GM21515 (cell line): ENCODE measurements at regions not wholly inside any gene's neighbourhood (a gene's known extent, or its start where the extent isn't known, plus 50 kb on each side); places are given as distances from the start of the nearest gene placed in this dataset.

Experiments used
- ATAC-seq: cut with Tn5 transposase; IDR thresholded peaks from one replicate; pipeline ENCODE4 v1.9.1; 2021; ENCODE audit not compliant: unreplicated experiment

GRCh38 chr1:91152331-91152730, 130.5 kb upstream of the ZNF644 start:
- no peak for ATAC-seq

DNA sequence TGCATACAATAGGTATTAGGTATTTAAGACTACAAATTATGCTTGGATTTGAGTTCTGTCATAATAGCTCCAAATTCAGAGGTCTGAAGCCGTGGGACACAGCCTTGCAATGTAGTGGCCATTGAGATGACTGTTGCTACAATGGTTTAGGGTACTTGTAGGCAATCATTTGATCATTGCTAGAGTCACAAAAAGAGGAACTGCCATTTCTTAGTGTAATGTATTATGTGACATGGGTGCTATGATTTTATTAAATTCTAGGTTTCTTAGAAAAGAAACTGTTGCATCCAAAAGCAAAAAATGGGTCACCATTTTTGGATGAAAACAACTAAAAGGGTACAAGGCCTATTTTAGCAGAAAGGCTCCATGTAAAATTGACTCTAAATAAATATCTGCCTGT, 129.9 kb upstream of the ZNF644 start:
- ATAC-seq, result no peak

DNA sequence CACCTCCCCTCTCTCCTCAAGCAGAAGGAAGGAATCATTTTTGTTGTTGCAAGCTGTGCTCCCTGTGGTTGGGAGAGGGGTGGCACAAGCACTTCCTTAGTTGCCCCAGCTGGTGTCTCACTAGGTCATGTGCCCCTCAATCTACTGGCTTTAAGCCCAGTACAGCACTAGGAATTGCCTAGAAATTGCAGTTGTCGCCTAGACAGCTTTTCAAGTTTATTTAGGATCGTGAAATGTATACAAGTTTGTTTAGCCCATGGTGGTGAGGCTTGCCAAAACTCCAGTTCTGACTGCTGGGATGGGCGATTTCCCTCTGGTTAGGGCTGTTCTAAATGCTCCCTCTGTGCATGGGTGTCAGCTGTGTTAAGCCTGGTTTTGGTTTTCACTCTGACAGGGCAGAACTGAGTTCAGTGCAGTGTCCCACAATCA, 126.8 kb upstream of the ZNF644 start:
- no peak for ATAC-seq

DNA sequence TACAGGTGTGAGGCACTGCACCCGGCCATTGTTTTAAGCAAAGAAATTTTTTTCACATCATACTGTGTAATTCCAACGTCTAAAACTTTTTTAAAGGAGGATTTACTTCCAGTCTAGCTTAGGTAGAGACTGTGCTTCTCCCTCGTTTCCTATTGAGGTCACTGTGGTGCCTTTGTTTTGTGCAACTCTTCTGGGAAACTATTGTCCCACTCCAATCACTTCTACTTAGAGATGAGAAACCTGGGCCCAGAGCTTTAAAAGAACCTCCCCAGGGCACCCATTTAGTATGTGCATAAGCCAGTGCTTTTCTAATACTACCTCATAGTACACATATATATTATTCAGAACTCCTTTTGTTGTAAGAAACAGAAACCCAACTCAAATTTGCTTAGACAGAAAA, 120.0 kb upstream of the ZNF644 start:
- no peak for ATAC-seq

GRCh38 chr1:91138959-91139358, 117.1 kb upstream of the ZNF644 start:
- no peak for ATAC-seq

DNA sequence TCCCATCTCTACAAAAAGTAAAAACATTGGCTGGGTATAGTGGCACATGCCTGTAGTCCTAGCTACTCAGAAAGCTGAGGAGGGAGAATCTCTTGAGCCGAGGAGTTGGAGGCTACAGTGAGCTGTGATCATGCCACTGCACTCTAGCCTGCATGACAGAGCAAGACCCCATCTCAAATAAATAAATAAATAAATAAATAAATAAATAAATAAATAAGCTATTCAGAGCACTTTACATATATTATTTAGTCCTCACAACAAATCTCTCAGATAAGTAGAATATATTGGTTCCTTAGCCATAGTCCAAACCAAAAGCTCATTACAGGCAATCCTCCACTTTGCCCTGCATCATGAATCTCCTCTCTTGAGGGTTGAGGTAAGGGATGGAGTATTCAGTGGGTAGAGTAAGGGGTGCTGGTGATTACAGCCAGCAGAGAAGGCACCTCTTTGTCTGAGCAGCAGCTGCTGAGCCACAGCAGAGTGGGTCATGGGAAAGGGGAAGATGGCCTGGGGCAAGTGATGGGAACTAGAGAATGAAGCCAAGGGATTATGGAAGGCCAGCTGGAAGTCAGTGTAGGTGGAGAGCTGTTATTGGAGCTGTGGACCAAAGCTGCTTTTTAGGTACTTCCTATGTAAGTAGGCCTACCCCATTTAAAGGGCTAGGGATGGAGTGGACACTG, 115.5 kb upstream of the ZNF644 start:
- ATAC-seq, result no peak

DNA sequence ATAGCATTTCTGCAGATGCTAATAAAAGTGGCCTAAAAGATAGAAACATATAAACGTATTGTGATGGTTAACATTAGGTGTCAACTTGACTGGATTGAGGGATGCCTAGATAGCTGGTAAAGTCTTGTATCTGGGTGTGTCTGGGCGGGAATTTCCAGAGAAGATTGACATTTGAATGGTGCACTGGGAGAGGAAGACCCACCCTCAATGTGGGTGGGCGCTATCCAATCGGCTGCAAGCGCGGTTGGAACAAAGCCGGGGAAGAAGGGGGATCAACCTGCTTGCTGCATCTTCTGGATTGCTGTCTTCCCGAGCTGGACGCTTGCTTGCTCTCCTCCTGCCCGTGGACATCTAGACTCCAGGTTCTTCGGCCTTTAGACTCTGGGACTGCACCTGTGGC, 114.0 kb upstream of the ZNF644 start:
- no peak for ATAC-seq

DNA sequence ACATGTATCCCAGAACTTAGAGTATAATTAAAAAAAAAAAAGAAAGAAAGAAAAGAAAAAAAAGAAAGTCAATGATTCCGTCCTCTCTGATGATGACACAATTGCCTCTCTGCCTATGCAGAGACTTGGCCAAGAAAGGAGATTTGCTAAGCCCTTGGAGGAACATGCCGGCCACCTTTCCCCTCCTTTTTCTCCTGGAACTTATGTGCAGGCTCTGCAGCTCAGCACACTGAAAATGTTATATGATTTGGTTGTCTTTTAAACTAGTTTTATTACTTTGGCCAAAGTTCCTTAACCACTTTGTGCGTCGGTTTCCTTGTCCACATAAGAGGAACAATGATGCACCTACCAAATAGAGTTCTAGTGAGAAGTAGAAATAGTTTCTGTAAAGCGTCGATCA, 111.4 kb upstream of the ZNF644 start:
- no peak for ATAC-seq

GRCh38 chr1:91130256-91130985, 108.6 kb upstream of the ZNF644 start:
- no peak for ATAC-seq

DNA sequence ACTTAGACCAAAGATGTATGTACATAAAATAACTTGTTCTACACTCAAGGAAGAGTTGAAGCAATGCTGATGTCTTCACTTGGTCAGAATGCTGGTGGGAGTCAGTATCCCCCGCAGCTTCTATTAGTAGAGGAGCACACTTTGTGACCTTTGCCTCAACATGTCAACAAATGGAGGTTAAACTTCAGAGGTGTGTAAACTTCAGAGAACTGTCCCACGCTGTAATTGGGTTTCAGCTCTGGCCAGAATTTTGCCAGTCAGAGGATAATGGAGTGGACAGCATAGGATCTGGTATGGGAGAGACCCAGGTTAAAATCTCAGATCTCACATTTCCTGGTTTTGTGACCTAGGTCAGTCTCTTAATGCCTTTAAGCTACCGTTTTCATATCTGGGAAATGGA, 107.6 kb upstream of the ZNF644 start:
- no peak for ATAC-seq

DNA sequence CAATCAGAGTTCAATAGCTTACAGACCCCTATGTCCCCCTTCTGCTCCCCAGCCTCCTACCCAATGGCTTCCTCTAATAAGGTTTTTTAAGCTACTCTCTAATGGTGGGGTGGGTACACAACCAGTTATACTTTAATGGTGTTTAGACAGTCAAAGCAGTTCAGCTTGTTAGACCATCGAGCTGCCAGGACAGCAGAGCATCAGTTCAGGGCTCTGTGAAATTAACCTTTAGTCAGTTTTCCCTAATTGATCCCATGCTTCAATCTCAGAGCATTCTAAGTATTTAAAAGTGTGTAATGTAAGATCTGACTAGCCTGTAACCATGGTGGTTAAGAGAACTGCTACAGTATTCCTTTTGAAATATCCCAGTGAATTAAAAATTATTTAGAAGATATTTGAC, 107.2 kb upstream of the ZNF644 start:
- ATAC-seq, result no peak

GRCh38 chr1:91124989-91125417, 103.2 kb upstream of the ZNF644 start:
- ATAC-seq, result no peak

GRCh38 chr1:91124290-91124985, 102.6 kb upstream of the ZNF644 start:
- ATAC-seq, result no peak

GRCh38 chr1:91123773-91124172, 101.9 kb upstream of the ZNF644 start:
- no peak for ATAC-seq

DNA sequence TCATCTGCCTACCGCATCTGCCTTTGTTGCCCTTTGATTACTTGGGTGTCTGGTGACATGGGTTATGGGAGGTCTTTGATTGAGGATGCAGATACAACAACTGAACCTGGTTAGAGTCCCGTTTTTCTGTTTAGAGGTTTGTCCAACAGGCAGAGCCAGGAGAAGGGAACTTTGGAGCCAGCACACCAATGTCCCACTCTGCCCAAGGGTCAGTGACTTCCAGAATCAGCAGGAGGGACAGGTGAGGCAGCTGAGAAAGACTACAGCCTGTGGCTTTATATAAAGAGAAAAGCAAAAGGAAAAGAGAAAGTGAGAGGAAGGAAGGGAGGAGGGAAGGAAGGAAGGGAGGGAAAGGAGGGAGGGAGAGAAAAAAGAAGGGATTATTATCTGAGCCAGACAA, 101.5 kb upstream of the ZNF644 start:
- no peak for ATAC-seq

- no peak for ATAC-seq
Measured at GRCh38 chr1:91122106-91122717, 100.4 kb upstream of the ZNF644 start.

DNA sequence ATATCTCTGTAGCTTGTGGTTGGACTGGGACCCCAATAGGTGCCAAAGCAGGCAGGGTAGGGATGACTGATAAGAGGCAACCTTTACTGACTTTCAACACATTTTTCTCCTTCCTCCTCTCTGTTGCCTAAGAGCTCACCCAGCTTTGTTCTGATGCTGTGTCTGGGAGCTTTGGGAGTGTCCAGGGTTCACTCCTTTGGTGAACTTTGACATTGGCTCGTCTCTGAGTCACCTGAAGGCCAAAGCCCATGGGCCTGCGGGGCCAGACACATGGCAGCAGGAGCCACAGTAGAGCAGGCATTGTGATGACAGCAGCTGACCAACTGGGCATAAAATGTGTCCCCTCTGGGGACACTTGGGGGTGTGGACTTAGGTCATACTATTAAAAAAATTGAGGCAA, 99.5 kb upstream of the ZNF644 start:
- ATAC-seq, result no peak

- no peak for ATAC-seq
Measured at GRCh38 chr1:91120936-91121335, 99.1 kb upstream of the ZNF644 start.

DNA sequence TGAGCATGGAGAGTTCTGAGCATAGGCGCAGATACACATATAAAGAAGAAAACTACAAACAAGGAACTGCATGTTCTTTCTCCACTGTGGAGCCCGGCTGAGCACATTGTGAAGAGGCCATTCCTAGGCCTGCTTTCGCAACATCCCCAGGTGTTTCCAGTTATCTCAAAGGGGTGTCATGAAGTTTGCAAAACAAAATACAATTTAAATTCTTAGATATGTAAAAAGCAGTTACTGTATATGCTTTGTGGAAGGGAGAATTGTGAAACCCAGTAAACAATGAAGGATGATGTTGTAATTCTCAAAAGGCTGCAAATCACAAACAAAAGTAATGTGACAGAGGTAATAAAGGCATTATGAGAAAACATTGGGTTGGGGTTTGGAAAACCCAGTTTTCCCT, 98.6 kb upstream of the ZNF644 start:
- ATAC-seq, result no peak

DNA sequence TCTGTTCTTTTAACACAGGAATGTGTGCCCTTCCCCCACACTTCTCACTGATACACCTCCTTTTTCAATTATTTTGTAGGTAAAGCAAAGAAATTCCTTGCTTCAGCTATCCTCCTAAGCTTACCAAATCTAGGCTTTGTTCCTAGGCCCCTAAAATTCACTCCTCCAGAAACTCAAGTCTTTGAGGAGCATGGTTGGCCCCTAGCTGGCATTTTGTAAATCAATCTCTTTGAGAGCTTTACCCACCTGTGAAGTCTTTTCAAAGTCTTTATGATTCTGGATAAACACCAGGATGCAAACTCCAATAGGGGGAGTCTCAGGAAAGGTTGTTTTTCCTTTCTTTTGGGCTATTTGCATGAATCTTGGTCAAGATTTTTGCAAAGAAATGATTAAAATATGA, 82.9 kb upstream of the ZNF644 start:
- ATAC-seq, result no peak

GRCh38 chr1:91101328-91101727, 79.5 kb upstream of the ZNF644 start:
- ATAC-seq, result no peak
